ENCODE measurements at regions not wholly inside any gene's neighbourhood (a gene's known extent, or its start where the extent isn't known, plus 50 kb on each side); places are given as distances from the start of the nearest gene placed in this dataset.

DNA sequence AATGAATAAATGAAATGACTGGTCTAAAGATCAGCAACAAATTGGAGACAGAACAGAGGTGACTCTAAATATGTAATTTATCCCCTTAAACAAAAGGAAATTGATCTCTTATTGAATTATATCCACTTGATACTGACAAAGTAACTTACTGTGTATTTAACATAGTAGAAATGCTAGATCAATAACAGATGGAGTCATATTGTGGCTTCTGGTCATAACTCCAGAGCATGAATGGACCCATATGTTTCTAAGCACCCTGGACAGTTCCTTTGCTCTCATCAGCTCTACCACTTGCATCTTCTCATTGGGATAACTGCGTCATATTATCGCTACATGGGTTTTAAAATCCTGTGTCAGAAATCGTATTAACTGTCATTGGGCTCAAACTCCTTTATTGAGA lies 222.3 kb downstream of the ETS1 start:
- no peak for DNase-seq (ENCODE audit: low read depth)

DNA sequence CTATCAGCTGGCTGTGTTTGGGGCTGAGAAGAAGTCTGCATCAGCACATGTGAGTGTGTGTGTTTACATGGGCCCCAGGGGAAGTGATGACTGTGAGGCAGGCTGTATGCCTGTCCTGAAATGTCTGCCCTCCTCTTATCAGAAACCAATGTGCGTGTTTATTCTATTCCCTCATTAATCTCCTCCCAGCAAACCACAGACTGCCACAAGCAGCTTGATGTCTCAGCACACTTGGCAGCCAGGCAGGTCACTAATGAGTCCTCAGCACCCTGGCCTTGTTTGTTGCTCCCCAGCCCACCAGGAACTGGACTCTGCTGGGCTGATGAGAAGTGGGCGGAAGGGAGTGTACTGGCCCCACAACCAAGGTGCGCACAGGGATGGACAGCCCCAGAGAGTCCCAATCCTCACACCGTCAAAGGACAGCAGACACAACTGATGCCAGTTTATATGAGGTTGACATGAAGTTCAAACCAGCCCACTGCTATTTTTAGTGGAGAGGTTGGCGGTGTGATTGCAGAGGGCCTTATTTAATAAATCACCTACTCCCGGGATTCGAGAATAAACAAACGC lies 225.8 kb downstream of the ETS1 start:
- DNase-seq (ENCODE audit: low read depth) = no peak

DNA sequence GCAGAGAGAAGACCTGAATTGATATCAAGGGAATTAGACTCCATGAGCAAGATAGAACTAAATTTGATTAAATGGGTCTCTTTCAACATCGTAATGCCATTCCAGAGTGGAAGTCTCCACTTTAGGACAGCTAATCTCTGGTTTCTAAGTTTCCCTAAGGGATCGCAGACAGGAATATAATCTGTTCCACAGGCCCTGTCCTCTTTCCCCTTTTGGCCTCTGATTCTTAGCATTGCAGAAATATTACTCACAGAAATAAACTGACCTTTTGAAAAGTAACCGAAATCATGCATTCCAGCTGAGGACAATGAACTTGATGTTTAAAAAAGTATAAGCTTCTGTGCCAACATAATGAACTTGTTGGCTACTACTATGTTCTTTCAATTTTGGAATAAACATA lies 227.8 kb downstream of the ETS1 start:
- DNase-seq (ENCODE audit: low read depth) = no peak

DNA sequence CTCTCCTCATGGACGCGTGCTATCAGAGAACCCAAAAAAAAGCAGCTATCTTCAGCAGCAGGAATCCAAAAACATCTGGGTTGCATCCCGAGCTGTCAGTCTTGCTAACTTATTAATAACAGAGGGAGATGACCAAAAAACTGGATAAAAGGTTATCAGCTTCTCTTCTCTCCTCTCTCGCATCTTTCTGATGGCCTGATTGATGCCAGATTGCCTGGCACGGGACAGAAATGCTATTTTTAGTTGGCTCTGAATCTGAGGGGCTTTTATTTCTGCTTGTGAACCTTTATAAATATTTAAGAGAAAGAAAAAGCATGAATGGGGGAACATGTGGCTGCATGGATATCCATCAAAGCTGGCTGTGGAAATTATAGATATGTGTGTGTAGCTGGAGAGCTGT lies 230.3 kb downstream of the ETS1 start:
- DNase-seq (ENCODE audit: low read depth) = no peak

DNA sequence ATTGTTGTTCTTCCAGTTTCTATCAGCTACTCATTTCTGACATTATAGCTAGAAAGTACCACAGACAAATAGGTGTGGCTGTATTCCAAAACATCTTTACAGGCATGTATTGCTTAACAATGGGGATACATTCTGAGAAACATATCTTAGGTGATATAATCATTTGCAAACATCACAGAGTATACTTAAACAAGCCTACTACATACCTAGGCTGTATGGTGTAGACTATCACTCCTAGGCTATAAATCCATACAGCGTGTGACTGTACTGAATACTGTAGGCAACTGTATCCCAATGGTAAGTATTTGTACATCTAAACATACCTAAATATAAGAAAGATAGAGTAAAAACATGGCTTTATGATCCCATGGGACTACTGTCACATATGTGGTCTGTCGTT lies 231.8 kb downstream of the ETS1 start:
- DNase-seq (ENCODE audit: low read depth) = no peak

DNA sequence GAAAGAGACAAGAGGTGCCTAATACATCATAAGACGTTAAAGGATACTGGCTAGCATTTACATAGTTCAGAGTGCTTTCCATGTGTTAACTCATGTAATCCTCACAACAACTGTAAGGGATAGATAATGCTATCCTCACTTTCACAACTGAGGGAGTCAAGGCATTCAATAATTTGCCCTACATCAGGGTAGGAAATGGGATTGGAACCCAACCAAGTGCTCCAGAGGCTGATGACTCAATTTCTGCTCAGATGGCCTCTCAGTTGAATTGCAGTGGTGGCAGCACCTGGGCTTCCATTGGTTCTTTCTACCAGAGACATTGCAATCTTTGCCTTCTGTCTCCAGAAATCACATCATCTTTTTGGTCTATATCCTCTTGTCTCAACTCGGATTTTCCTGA lies 232.9 kb downstream of the ETS1 start:
- DNase-seq (ENCODE audit: low read depth) = no peak

DNA sequence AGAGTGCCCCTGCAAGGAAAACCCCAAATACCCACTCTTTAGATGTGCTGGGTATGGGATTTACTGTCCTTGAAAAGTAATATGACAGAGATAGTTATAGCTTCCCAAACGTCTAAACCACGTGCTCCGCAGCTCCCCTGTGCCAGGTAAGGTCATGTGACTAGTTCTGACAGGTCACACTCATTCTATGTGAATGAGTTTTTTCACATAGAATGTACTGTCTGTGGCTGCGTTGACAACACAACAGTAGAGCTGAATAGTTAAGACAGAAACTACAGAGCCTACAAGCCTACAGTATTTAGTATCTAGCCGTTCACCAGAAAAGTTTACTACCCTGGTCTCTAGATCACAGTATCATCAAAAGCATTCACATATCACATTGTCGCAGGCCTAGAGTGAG lies 236.2 kb downstream of the ETS1 start:
- DNase-seq (ENCODE audit: low read depth) = no peak

DNA sequence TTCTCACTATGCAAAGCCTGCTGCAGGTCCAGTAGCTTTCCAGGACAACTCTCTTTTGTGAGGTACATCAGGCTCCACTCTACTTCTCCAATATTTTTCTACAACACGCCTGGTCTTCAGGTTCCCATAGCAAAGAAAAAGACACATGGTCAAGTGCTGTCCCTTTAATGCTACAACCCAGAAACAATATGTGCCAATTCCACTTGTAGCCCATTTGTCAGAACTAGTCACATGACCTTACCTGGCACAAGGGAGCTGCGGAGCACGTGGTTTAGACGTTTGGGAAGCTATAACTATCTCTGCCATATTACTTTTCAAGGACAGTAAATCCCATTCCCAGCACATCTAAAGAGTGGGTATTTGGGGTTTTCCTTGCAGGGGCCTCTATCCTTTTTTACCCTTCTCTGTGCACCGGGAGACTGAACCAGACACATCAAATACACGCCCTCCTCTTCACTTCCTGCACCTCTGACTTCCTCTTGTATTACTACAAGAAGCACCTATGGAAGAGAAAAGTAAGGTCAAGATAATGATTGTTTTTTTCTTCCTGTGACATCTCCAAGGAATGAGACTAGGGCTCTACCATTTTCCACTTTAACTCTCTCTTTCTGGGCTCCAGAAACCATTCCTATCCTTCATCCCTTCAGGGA lies 237.6 kb downstream of the ETS1 start:
- no peak for DNase-seq (ENCODE audit: low read depth)

DNA sequence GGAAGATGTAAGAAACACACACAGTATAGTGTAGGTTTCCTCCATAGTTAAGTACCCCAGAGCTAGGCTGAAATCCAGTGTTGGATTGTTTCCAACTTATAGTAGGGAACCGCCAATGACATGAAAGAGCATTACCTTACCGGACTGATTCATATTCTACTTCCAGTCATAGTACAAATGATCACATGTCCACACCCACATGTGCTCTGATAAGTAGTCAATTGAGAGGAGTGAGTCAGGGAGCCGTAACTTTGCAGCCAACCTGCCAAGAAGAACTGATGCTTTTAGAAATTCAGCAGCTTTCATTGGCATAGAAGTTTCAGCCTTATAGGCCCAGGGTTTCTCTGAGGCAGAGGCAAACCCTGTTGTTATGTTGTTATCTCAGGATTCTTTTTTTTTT lies 240.6 kb downstream of the ETS1 start:
- DNase-seq (ENCODE audit: low read depth) = no peak

DNA sequence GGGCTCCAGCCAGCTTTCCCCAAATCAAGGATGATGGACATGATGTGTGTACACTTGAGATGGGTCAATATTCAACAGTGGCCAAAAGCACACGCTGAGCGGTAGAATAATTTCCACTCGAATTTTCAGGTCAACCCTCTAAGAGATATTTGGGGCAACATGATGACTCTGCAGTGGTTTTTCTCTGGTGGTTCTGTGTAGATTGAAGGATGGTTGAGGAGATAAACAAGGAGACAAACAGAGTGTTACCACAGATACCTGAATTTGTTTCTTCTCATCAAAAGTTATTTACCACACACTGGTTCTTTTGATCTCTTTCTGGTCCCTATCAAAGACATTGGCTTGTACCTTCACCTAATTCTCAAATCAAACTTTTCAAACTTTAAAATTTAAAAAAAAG lies 242.0 kb downstream of the ETS1 start:
- DNase-seq (ENCODE audit: low read depth) = no peak

DNA sequence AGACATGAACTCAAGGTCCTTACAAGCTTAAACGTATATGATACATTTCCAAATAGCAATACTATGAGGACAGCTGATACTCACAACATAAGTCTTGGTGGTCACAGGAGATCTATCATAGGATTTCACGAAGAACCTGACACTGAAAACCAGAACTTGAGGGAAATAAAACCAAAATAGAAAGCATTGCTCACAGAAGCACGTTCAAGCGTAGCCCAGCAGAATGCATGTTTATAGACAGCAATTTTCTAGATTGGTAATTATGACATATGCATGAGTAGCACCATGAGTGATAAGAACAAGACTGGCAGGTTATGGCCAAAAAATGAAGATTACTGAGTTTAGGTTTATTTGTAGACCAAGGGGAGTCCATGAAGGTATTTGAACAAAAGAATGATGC lies 243.5 kb downstream of the ETS1 start:
- DNase-seq (ENCODE audit: low read depth) = no peak

DNA sequence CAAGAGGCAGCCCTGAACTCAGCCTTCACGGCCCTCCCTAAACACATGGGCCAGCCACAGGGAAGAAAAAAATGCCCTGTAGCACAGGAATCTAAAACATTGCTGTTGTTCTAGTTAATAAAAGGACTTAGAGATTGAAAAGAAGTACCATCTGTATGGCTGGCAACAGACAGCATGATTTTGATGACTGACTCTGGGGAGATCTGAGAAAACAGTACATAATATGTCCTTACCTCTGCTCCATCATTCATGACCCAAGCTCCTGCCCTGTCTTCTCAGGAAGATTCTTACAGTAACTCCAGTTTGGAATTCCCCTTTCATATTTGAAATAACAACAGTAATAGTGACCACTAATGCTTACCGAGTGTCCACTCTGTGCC lies 244.2 kb downstream of the ETS1 start:
- no peak for DNase-seq (ENCODE audit: low read depth)

DNA sequence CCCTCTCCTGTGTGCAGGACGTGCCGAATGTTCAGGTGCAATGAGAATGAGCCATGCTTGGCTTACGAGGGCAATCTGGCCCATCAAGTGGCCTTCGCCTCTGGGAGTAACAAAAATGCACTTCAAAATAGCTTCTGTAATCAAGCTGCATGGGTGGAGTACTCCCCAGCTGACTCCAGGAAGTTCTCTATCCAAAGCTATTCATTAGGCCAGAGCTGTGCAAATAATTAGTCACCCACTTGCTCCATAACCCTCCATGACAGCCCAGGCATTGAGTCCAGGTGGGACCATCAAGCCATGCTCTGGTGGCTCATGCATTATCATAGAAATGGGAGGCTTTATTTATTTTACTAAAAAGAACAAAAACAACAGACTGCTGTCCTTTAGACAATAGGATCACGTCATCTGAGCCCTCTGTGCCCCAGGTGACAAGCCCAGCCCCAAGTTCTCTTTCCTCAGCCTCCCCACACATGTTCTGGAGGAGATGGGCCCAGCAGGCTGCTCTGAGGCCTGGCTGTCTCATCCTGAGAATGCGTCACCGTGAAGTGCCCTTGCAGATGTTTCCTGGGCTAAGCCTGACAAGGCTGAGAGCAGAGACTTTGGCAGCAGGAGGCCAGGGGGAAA lies 244.7 kb downstream of the ETS1 start:
- DNase-seq (ENCODE audit: low read depth) = peak; percentile 41

DNA sequence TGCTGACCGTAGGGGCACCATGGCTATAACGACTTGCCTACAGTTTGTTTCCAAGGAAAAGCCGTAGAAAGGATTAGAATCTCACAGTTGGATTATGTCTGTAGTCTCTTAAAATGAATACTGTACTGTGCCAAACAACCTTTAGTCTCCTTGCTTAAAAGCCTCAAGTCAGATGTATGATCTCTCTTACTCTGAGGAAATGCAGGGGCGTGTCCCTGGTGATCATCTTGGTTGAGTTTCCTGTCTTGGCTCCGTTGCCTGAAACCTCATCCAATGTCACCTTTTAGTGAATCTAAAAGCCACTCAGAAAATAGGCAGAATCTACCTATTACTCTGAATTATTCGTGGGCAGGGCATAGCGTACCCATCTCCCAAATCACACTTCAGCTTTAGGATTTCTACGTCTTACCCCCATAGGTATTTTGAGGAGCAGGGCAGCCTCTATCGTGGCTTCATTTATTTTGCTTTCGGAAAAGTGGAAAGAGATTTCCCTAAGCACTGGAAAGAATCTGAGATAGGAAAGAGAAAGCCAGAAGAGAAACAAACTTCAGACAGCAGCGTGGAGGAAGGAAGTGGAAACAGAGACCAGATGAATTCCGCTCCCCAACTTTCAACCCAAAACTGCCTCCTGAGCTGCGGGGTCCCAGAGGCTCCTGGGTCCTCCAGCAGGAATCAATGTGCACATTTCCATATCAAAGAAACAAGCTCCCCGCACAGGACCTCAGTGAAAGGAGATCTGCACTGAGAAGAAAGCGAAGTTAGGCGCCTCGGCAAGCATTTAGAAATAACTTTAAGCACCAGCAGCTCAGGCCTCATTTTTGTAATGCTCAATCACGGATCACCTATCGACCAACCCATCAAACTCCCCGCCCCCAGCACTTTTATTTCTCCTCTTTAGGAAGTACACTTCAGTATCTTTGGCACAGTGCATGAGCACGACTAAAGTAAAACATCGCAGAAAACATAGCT lies 245.8 kb downstream of the ETS1 start:
- no peak for DNase-seq (ENCODE audit: low read depth)

DNA sequence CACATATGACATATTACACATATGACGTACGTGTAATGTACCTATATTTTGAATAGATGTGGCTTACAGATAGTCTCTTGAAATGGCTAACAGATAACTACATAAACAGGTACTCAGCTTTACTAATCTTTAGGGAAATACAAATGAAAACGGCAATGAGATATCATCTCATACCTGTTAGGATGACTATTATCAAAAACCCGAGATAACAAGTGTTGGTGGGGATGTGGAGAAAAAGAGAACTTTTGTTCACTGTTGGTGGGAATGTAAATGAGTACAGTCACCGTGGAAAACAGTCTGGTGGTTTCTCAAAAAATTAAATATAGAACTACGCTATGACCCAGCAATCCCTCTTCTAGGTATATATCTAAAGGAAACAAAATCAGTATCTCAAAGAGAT lies 247.6 kb downstream of the ETS1 start:
- no peak for DNase-seq (ENCODE audit: low read depth)

DNA sequence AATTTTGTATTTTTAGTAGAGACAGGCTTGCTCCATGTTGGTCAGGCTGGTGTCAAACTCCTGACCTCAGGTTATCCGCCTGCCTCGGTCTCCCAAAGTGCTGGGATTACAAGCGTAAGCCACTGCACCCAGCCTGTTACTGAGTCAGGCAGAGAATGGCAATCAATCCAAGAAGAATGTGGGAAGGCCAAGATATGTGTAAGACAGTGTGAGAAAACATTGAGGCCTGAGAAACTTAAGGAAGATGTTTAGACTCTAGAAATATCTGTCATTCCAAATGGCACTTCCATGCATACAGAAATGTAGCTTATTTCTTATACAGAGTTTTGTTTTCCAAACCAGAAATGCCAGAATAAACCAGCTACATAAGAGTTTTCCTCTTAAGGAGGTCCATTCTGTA lies 248.5 kb downstream of the ETS1 start:
- DNase-seq (ENCODE audit: low read depth) = no peak

DNA sequence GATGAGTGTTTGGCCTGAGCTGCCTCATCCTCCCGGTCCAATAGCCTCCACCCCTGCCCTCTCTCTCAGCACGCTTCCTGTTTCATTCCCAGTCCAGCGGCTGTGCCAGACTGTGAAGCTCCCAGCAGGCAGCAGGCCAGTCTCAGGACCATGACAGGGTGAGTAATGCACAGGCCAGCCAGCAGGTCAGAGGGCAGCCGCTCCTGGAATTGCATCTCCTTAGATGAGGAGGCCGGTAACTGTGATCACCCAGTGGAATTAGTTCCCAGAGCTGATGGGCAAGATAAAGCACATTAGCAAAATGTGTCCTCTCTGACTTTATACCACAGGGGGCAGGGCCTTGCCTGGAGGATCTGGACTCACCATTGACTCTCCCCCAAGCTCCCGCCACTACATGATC lies 251.2 kb downstream of the ETS1 start:
- no peak for DNase-seq (ENCODE audit: low read depth)

DNA sequence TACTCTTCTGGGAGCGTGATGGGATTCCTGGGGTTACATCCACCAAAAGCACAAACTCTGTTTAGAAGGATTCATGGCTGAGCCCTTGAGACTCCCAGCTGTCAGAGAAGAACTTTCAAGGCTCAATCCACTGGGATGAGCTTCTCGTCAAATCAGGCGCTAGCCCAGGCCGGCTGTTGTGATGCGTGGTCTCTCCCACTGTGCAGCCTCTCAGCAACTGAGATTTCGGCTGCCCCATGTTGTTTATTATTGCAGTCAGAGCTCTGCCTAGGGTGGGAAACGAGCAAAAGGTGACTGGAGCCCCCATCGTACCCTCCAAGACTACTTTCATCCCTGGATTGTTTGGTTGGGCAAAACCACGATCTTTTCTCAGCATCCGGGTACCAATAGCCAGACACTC lies 251.6 kb downstream of the ETS1 start:
- DNase-seq (ENCODE audit: low read depth) = no peak

DNA sequence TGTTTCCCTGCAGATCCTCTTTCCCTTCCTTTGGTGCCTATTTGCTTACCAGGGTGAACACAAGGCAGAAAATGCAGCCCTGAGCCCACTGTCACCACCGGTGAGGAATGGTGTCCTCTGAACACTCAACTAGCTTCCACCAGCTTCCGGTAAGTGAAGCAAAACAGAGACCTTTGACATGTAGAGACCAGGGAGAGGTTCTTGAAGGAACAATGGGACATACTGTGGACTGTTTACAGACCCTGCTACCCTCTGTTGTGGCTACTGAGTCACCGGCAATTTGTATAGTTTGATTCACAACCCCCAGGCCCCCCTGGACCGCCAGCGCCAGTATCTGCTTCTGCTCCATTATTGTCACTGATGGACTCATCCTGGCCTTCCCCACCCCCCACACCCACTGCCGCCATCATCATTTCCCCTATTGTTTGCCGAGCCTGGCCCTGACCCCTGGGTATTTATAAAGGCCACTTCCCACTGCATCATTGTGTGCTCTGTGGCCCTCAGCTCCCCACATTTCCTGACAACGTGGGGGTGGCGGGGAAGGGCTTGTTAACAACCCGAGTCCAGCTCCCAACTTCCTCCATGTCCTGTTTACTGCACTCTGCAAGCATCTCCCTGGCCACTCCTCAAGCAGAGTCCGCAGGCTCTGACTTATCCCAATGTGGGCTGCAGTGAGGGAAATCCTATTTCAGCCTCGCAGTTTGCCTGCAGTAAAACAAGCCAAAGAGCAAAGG lies 252.9 kb downstream of the ETS1 start:
- DNase-seq (ENCODE audit: low read depth) = no peak

DNA sequence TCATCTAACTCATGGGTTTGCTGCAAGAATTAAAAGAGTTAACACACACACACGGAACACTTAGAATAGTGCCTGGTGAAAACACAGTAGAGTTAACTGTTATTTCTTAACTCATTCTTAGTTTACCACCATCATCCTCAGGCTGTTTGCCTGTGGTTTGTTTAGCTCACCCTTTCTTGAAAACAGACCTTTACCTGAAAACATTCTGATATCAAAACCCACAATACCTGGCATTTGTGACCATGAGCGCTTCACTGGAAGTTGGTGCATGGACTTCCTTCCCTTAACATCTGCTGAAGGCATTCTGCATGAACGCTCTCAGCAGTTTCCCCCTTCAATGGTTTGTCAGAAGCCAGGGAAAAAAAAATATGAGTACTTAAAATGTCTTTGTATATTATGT lies 256.0 kb downstream of the ETS1 start:
- no peak for DNase-seq (ENCODE audit: low read depth)

DNA sequence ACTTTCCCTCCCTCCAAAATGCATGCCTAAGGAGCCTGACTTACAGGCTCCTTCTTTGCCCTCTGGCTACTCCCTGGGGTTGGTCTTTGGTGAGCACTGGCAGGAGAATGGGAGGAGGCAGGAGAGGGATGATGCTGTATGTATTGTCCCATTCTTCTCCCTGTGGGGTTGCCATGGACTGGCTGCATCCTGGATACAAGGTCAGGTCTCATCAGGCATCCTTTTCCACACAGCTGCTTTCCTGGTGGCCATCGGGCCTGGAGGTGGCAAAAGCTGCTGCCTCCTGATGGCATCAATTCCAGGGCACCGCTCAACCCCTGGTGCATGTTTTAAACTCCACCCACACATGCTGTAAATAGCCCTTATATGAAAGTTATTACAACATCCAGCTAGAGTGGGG lies 257.2 kb downstream of the ETS1 start:
- no peak for DNase-seq (ENCODE audit: low read depth)

DNA sequence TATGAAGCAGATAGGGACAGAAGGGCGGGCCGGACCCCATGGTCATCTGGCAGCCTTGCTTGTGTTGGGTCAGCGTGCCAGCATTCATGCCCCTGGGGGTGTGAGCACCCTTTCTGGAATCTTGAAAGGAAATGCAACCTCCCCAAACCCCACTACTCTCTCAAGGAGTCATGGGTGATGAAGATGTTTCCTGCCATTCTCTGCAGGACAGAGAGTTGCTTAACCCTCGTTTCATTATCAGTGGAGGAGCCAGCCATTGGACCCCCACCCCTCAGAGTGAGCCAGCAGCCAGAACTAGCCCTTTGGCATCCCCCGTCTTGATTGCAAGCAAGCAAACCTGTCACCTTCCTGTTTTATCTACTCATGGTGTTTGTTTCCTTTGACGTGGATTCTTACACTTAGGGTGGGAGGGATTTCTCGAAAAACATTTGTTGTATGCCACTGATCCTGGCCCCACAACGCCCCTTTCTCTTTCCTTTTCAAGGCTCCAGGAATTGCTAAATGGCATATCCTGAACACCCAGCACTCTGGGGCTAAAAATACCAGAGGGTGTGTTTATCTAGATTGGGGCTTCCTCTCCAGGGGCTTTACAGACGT lies 258.3 kb downstream of the ETS1 start:
- no peak for DNase-seq (ENCODE audit: low read depth)

Measured in stimulated activated CD8-positive, alpha-beta memory T cell treated with anti-CD3 and anti-CD28 coated beads, Interleukin-7, amount 100 ng/mL, for 24 hours (primary cell).